ENCODE measurements at regions not wholly inside any gene's neighbourhood (a gene's known extent, or its start where the extent isn't known, plus 50 kb on each side); places are given as distances from the start of the nearest gene placed in this dataset.

GRCh38 chr22:47602732-47603131 lies 840.3 kb downstream of the TBC1D22A start:
- Histone ChIP-seq H3K27me3 (ENCODE audit: insufficient read depth, low read length) (no peaks in the 10 kb centered on the region), H4K20me1 (ENCODE audit: insufficient read depth) (no peaks in the 10 kb centered on the region), H3K36me3 (ENCODE audit: control insufficient read depth in 1 of 2, insufficient read depth in 2 of 2, low read length in 2 of 2) (no peaks in the 10 kb centered on the region), H3K9me2 (ENCODE audit: insufficient read depth) (no peaks in the 10 kb centered on the region), H3K27ac (ENCODE audit: low read depth, low read length) (no peak overlapping the region), H2AFZ (ENCODE audit: low read depth, low read length, poor library complexity, severe bottlenecking) (no peak overlapping the region), H3K79me2 (ENCODE audit: insufficient read depth, low read length) (no peaks in the 10 kb centered on the region), H3K9ac (ENCODE audit: low read length) (no peak overlapping the region), H3K4me2 (ENCODE audit: low read length) (no peak overlapping the region), H3K4me3 (replicated peaks in 1 of 2; ENCODE audit: low read depth in 1 of 2, low read length in 2 of 2) (no peak overlapping the region), H3K4me1 (ENCODE audit: control insufficient read depth in 1 of 2, insufficient read depth in 2 of 2, low read length in 2 of 2) (no peaks in the 10 kb centered on the region), H3K9me3 (ENCODE audit: control insufficient read depth in 1 of 2, insufficient read depth in 1 of 2, low read depth in 1 of 2, low read length in 2 of 2) (no peaks in the 10 kb centered on the region)
- BruUV-seq (replicated peaks), result no TSS peak
- ATAC-seq, result no peak
- TF ChIP-seq ZBTB33 (IDR thresholded peaks at IDR 0.05; ENCODE audit: extremely low read depth, insufficient replicate concordance, low read length) (no peak), JUND (IDR thresholded peaks at IDR 0.05) (no peak), CBX3 (IDR thresholded peaks at IDR 0.05; ENCODE audit: low read depth) (no peak), SRF (IDR thresholded peaks at IDR 0.05; ENCODE audit: low read depth) (no peak), YY1 (IDR thresholded peaks at IDR 0.05; ENCODE audit: extremely low read depth, insufficient replicate concordance, low read depth, low read length) (no peak), ELF1 (IDR thresholded peaks at IDR 0.05; ENCODE audit: borderline replicate concordance, low read depth) (no peak), EZH2phosphoT487 (IDR thresholded peaks at IDR 0.05; ENCODE audit: borderline replicate concordance) (no peak), ZNF274 (IDR thresholded peaks at IDR 0.05; ENCODE audit: low read depth, low read length) (no peak), POLR2A (IDR thresholded peaks at IDR 0.05; ENCODE audit: borderline replicate concordance, extremely low read depth, insufficient read depth, insufficient read length) (no peak), EZH2 (IDR thresholded peaks at IDR 0.05) (no peak), RAD21 (IDR thresholded peaks at IDR 0.05; ENCODE audit: low read depth) (no peak), ATF3 (IDR thresholded peaks at IDR 0.05) (no peak), ZFX (IDR thresholded peaks at IDR 0.05) (no peak)
- DNase-seq (ENCODE audit: low read depth, low spot score), result no peak
- ChIA-PET CTCF (no interaction called here), RAD21 (ENCODE audit: low non-redundant PET in 1 of 2, low total read pairs in 2 of 2, uncharacterized antibody in 2 of 2, unreplicated experiment in 2 of 2) (no interaction called here), POLR2A (no interaction called here)
- intact Hi-C loops (cut with micrococcal nuclease), result no loop called here
